ENCODE measurements at regions not wholly inside any gene's neighbourhood (a gene's known extent, or its start where the extent isn't known, plus 50 kb on each side); places are given as distances from the start of the nearest gene placed in this dataset.

GRCh38 chr2:149657401-149658040, 69.9 kb upstream of the MMADHC start:
- TF ChIP-seq CTCF (IDR thresholded peaks at IDR 0.05) (no peak), REST (IDR thresholded peaks at IDR 0.05; ENCODE audit: insufficient read depth in 1 of 2, low read depth in 2 of 2, low read length in 1 of 2) (no peak), POLR2AphosphoS5 (IDR thresholded peaks at IDR 0.05; ENCODE audit: low read depth, low read length) (no peak), TCF7L2 (IDR thresholded peaks at IDR 0.05; ENCODE audit: low read depth, low read length) (no peak), SIN3A (IDR thresholded peaks at IDR 0.05; ENCODE audit: borderline replicate concordance, insufficient read depth, low read depth, low read length) (no peak)
